Stimulated activated CD4-positive, alpha-beta T cell treated with anti-CD3 and anti-CD28 coated beads, Interleukin-4, amount 100 ng/mL, for 1 hour (primary cell): ENCODE measurements at regions not wholly inside any gene's neighbourhood (a gene's known extent, or its start where the extent isn't known, plus 50 kb on each side); places are given as distances from the start of the nearest gene placed in this dataset.
"Not testable (repeated sequence)": the region's sequence is repeated elsewhere in the genome, so short reads cannot be mapped to it uniquely, and the experiment has no call there.

Source experiments
- DNase-seq: peaks from one replicate; pipeline ENCODE4 v3.0.0-alpha.2; 2020

DNA sequence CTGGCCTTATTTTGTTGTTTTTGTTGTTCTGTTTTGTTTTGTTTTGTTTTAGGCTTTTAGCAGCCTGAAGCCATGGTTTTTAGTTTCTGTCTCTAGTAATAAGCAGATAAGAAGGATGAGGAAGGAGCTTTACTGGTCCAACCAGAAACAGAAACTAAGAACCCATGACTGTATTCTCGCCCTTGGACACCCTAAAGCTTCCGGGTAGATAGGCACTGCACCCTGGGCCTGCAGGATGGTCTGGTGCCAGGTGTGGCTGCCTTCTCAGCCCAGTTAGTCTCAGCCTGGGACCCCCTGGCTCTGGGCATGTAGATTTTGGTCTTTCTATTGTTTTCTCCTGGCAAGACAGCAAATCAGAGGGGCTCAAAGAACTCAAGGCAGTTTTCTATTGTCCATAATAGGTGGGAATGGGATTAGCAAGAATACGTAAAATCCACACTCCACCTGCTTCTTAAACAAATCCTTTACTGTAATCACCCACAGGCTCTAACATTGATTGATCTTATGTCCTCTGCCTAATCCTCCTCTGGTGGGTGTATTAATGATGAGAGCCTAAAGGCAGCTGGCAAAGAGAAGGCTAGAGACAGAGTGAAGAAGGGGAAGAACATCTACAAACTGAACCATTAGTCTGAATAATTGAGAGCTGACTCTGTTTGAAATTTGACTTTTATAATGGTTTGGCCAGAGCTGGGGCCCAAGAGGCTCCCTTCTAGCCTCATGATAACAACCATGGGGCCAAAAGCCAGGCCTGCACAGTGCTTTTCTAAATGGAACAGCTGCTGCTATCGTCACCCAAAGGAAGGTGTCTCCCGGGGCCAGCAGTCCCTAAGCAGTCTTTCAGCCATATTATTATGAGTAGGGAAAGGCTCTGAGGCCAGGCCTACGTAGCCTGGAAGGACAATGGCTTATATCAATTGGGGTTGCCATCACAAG lies 106.8 kb upstream of the ATP1A1 start:
- DNase-seq = no peak

DNA sequence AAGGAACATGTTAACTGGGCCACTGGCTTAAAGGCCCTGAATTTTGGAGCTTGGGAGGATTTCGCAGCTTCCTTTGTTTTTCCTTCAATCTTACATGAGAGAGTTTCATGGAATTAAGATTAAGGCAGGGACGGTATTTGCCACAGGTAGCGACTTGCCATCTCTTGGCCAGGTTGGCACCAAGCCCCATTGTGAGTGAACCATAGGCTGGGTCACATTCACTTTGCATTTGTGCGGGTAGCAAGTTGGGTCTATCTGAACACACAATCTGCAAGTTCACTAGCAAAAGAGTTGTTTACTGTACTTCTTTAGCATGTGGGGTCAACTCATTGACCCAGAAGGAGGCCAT lies 106.2 kb upstream of the ATP1A1 start:
- DNase-seq = no peak

DNA sequence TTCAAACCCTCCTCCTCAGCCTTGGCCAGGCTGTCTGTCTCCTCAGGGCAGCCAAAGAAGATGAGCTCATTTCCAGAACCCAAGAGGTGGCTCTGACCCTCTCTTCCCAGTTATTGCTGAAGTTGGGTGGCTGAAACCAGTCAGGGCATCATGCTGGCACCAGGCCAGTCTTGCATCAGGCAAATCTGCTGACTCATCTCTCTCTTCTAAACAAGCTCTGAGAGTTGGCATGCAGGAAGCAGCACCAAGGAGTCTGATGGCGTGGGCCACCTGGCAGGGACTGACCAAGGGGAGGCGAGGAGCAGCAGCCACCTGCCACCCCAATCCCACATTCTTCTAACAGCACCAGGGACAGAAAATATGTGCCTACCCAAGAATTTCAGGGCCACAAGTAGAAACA lies 104.8 kb upstream of the ATP1A1 start:
- peak; percentile 9 for DNase-seq

DNA sequence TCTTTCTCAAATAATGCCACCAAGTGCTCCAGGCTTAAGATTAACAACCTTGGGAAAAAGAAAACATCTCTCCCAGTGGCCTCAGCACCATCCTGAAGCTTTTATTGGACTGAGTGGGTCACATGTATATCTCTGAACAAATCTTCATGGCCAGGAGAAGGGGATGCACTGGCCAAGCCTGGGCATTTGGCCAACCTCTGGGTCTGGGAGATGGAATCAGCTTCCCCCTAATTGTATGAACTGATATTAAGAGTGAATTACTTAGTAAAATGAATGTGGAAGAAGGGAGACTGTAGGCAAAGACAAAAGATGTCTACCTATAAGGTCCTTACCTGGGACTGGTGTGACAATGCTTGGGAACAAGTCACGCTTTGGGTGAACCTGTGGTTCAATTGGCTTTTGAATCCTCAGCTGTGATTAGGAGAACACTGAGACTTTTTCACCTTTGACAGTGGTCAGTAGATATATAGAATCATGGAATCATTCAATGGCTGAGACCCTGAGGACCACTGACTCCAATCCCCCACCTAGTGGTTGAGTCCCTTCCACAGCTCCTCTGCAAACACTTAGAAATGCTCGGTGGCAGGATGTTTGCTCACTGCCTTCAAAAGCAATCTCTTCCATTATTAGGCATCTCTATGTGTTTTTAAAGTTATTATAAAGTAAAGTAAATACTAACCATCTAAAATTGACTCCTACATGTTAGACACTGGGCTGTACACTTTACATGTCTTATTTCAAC lies 102.6 kb upstream of the ATP1A1 start:
- DNase-seq = no peak

DNA sequence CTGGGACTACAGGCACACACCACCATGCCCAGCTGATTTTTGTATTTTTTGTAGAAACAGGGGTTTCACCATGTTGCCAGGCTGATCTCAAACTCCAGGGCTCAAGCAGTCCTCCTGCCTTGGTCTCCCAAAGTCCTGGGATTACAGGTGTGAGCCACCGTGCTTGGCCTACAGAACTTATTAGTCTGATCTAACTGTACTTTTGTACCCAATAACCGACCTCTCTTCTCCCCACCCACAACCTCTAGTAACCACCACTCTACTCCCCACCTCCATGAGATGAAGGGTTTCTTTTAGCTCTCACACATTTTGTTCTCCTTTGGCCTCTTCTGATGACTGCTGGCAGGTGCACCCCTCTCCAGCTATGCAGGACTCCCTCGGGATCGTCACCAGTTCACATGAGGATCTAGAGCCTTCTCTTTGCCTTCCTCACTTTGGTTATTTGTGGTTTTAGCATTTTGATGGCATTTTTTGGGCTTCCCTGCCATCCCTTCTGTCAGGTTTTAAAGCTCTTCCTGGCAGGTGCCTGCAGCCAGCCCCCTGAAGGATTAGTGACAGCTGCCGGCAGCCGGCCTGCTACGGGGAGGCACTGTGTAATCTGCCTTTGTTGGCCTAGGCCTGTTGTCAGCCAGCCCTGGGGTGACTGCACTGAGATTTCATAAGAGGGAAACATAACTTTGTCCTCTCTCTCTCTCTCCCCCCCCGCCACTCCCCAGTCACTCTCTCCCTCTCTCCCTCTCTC lies 99.8 kb upstream of the ATP1A1 start:
- DNase-seq = no peak

DNA sequence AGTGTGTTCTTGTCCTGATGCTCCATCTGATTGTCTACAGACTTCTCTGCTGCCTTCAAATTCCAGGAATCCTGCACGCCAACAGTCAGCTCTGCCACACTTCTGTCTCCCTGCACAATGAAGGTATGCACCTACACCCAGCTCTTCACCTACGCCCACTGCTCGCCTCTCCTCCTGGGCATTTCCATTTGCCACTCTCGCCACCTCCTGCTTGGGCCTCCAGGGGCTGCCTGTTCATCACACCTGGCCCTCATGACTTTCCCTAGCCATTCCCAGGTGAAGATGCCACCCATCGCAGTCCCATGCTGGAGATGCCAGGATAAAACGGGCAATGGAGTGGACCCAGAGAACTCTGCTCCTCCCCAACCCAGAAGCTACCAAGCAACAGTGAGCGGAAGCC lies 96.5 kb upstream of the ATP1A1 start:
- DNase-seq = no peak

DNA sequence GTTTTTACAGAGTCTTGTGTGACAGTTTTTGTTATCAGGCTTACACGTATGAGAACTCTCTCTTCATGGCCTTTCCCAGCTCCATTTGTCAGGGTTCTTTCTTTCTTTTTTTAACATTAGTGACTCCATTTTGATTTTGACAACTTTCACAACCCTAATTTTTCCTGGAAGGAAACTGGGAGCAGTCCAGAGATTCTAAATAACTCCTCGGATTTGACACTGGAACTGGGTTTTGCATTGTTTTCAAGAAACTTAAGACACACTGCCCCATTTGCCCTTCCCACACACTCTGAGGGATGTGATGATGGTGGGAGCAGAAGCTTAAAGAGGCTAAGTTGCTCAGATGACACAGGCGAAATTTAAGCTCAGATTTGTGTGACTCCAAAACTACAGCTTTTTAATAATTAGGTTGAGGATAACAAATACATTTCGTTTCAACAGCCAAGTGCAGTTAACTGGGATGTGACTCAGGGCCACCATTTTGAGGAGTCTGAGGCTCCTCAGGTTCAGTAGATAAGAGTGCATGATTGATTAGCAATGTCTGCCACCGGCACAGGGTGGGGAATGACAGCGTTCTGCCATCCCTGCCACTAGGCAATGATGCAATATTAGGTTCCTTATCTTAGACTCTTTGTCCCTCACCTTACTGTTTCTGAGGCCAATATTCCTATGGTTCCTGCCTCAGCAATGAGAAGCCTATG lies 95.1 kb upstream of the ATP1A1 start:
- no peak for DNase-seq

DNA sequence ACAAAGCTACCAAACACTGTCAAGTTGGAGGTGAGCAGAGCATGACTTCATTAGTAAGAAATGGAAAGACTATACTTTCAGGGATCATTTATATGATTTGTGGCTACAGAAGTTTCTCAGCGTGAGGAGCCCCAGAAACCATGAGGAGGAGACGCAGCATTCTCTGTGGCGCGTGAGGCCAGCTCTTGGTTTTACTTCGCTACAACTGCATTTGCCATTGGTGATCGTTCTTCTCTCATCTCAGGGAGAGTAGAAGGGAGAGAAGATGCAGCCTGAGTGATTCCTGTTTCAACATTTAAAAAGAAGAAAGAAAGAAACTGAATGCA lies 94.5 kb upstream of the ATP1A1 start:
- no peak for DNase-seq

DNA sequence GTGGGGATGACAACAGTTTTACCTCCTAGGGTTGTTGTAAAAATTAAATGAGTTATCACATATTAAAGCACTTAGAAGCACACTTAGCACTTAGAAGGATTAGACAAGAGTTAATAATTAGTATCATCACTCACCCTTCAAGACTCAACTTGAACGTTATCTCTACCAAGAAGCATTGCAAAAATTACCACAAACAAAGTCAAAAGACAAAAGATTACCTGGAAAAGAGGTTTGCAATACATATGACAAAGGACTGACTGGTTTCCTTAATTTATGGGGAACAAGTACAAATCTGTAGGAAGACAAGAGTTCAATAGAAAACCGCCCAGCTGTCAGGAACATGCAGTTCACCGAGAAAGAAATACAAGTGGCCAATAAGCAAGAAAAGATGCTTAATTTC lies 93.3 kb upstream of the ATP1A1 start:
- DNase-seq = no peak

DNA sequence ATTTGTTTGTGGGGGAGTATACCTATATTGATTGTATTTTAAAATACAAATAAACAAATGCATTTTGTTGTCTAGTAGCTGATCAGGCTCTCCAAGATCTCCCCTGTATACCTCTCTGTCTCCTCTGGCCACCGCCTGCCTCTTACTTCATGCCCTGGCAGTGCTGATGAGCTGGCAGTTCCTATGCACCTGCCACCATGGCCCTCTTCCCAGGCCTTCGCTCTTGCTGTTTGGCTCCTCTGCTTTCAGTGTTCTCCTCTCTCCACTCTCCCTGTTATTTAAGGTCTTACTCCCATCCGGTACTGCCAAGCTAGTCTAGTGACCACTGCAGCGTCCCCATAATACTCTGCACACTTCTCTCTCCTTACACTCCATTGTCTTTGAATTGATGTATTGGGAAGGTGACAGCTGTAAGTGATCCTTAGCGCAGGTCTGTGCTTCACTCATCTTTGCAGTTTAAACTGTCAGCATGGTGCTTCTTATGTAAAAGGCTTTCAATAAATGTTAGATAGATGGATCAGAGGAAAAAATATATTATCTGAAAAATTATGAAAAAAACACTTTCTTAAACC lies 88.1 kb upstream of the ATP1A1 start:
- no peak for DNase-seq

DNA sequence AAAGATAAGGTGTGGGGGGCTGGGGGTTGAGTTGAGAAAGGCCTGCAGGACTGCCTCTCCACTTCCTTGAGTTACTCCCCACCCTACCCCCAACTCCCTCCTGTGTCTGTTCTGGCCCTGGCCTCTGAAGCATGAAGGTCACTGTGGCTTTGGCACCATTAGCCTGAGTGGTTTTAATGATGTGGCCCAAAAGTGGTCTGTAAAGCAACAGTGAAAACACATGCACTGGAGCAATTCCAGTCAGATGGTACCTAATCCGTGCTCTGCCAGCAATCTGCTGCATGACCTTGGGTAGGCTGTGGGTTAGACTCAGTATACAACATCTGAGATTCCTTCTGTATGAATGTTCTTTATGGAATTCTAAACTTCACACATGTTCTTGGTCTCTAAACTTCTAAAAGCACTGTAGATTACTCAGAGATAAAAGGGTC lies 86.5 kb upstream of the ATP1A1 start:
- DNase-seq = no peak

DNA sequence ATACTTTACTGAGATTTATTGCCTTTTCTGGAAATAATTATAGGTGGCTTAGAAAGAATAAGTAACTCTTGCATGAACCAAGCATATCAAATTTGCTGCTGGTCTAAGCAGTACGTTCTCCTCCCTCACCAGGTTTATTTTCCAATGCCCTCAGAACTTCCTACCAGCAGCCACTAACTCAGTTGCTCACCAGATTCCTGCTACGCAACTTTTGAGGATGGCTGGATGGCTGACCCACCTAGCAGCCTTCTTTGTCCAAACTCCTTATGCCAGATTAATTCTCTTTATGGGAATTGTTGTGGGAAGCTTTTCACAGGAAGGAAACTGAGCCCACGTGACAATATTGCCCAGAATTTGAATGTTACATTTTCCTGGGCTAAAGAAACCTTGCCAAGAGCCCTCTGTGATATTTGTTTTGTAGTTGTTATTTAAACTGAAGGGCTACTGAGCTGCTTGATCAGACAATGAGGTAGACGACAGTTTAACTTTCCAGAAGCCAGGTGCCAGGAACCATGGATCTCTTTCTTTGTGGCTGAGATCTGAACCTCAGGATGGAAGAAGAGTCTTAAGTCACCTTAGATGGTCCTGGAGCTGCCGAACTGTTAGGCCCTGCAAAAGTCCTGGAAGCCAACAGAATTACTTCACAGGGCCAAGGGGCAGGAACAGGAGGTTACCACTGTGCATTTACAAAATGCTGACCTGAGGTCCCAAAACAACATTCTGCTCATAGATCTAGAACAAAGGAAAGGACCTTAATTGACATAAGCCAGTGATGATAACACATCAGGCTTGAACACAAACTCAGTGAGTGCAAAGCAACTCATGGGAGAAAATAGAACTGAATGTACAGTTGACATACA lies 85.5 kb upstream of the ATP1A1 start:
- no peak for DNase-seq

DNA sequence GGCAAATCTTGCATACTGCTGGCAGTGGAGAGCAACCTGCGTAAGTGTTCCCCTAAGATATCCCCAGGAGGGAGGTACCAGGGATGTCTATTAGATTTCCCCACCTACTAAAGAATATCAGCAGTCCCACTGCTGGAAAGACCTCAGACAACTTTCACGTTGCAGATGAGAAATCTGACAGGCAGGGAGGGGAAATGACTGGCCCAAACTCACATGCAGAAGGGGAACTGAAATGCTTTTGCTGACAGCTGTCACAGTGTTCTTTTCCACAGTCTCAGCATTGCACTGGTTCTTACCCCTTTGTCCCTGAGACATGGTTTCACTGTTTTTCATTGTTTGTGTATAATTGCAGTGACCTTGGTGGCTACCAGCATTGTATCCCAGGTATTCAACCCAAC lies 84.8 kb upstream of the ATP1A1 start:
- DNase-seq = no peak

DNA sequence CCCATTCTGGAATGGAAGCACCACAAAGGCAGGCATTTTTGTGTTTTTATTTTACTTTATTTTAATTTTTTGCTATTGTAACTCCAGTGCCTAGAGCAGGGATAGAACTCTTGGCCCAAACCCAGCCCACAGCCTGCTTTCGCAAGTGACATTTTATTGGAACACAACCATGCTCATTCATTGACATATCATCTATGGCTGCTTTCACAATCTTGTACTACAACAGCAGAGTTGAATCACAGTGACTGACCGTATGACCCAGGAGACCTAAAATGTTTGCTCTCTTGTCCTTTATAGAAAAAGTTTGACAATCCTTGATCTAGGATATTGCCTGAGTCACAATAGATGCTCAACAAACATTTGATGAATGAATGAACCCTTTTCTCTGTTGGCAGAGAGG lies 83.9 kb upstream of the ATP1A1 start:
- DNase-seq = no peak

DNA sequence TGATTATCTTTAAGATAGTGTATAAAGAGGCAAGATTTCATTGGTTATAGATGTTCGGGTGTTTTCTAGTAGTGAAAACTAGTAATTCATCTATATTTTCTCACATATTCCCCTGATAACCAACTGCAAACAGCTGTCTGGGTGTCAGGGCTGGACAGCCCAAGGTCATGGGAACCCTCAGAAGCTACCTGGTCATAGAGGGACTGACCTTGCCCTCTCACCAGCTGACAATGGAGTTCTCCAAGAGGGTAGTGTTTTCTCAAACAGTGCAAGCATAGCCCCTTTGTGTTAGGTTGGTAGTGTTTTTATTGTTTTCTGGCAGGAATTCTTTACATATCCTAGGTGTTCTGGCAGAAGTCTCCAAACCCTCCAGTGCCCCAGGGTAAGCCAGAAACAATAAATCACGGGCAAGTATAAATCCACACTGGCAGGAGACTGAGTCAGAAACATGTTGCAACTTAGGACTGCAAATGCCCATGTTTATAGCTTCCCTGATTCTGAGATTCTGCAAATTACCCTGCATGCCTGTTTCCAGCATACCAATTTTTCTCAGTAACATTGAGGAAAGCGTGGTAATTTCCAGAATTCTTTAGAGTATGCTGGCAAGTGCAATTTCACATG lies 82.8 kb upstream of the ATP1A1 start:
- DNase-seq = no peak

DNA sequence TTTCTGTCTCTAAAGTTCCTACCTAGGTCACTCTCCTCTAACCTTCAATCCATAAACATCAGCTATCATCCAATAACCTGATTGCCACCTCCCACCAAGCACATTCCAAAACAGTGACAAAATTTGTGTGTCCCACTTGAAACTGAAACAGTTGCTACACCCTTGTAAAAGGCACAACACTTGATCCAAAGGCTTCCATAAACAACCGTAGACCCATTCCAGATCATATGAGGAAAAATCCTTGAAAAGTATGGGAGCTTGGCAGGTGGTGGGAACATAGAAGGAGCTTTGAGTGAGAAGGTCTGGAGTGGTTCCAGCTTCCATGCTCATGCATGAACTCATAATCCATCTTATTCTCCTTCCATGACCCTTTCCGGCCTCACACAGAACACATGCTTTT lies 82.0 kb upstream of the ATP1A1 start:
- no peak for DNase-seq

DNA sequence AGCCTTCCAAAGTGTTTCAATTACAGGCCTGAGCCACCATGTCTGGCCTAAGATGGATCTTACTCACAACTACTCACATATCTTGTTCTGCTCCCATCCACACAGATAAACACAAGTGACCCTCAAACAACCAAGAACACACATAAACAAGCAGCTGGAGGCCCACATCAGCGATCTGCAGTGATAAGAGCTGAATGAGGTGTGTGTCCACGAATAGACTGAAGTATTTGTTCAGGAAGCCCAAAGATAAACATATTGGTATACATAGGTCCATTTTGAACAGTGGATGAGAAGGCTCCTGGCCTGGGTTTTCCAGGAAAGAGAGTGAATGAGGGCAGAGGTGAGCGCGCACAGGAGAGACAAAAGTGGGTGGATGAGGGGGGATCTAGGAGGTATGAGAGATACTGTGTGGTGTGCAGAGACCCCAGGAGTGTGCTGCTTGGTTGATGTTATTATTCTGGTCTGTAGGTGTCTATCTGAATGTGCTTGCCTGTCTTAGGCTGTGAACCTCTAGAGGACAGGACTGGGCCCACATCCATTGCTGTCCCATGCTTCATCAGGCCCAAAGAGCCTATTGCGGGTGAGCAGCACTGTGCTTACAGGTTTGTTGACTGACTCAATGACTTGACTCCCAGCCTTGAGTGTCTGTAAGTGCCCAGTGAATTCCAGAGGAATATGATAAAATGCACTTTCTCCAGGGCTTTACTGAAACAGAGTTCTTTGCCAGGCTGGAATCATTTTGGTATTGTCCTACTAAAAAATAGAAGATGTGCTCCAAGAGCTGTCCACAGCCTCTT lies 79.9 kb upstream of the ATP1A1 start:
- no peak for DNase-seq

DNA sequence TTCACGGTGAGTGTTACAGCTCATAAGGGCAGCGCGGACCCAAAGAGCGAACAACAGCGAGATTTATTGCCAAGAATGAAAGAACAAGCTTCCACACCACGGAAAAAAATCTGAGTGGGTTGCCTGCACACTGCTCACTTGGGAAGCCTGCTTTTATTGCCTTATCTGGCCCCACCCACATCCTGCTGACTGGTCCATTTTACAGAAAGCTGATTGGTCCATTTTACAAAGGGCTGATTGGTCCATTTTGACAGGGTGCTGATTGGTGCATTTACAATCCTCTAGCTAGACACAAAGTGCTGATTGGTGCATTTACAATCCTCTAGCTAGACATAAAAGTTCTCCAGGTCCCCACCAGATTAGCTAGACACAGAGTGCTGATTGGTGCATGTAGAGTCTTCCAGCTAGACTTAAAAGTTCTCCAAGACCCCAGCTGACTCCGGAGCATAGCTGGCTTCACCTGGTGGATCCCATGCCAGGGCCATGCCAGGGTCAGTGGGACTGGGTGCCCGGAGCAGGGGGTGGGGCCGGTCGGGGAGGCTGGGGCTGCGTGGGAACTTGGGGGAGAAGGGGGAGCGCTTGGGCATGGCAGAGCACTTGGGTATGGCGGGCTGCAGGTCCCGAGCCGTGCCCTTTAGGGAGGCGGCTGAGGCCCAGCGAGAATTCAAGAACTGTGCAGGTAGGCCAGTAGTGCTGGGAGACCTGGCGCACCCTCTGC lies 75.4 kb upstream of the ATP1A1 start:
- no peak for DNase-seq

DNA sequence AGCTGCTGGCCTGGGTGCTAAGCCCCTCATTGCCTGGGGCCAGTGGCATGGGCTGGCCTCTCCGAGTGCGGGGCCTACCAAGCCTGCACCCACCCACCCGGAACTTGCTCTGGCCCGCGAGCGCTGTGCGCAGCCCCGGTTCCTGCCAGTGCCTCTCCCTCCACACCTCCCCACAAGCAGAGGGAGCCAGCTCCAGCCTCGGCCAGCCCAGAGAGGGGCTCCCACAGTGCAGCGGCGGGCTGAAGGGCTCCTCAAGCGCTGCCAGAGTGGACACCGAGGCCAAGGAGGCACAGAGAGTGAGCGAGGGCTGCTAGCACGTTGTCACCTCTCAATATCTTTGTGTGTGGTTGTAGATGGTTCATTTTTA lies 74.8 kb upstream of the ATP1A1 start:
- DNase-seq = not testable (repeated sequence)

DNA sequence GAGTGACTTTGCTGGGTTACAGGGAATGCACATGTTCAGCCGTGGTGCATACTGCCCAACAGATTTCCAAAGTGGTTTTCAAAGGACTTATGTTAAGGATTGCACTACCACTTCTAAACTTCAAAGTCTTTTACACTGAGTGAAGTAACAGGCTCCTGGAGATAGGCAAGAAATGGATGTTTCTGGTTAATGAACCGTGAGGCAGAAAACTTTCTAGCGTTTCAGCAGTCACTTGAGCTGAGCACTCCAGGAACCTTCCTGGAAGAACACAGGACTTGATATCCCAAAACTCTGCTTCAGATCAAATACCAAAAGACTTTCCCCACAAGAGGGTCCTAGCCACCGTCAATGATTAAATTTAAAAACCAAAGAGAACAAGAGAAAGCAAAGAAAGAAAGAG lies 74.3 kb upstream of the ATP1A1 start:
- no peak for DNase-seq
